ENCODE measurements at regions not wholly inside any gene's neighbourhood (a gene's known extent, or its start where the extent isn't known, plus 50 kb on each side); places are given as distances from the start of the nearest gene placed in this dataset.

- no peaks in the 10 kb centered on the region for H3K4me1 ChIP-seq
- H3K27me3 ChIP-seq, result no peaks in the 10 kb centered on the region
- H3K9me3 ChIP-seq, result no peaks in the 10 kb centered on the region
- no peak for TF ChIP-seq EP300 (IDR thresholded peaks at IDR 0.05)
- no peak for TF ChIP-seq POLR2AphosphoS5 (IDR thresholded peaks at IDR 0.05)
- TF ChIP-seq POLR2A (IDR thresholded peaks at IDR 0.05; ENCODE audit: low read depth), result no peak
- TF ChIP-seq CTCF (IDR thresholded peaks at IDR 0.05), result no peak
- 39% methylated on average over 1 of the region's 1 CpG for WGBS
- intact Hi-C loops (cut with DNase I), result no loop called here
- no peaks in the 10 kb centered on the region for H3K36me3 ChIP-seq
- H3K27ac ChIP-seq (replicated peaks in 1 of 4), result no peak overlapping the region
- no peak for DNase-seq (ENCODE audit: extremely low spot score)
- no peak overlapping the region for H3K4me3 ChIP-seq
Measured at GRCh38 chr4:32102896-32103295, 1382.7 kb downstream of the PCDH7 start.

- Histone ChIP-seq H3K4me1 (no peaks in the 10 kb centered on the region), H3K27ac (replicated peaks in 1 of 4) (no peak overlapping the region), H3K36me3 (no peaks in the 10 kb centered on the region), H3K27me3 (no peaks in the 10 kb centered on the region), H3K4me3 (no peak overlapping the region), H3K9me3 (no peaks in the 10 kb centered on the region)
- WGBS, result 82% methylated on average over 3 of the region's 3 CpGs
- DNase-seq (ENCODE audit: extremely low spot score), result no peak
- no peak for TF ChIP-seq POLR2AphosphoS5 (IDR thresholded peaks at IDR 0.05)
- TF ChIP-seq EP300 (IDR thresholded peaks at IDR 0.05), result no peak
- TF ChIP-seq CTCF (IDR thresholded peaks at IDR 0.05), result no peak
- TF ChIP-seq POLR2A (IDR thresholded peaks at IDR 0.05; ENCODE audit: low read depth), result no peak
- intact Hi-C loops (cut with DNase I), result no loop called here
Measured at GRCh38 chr4:32106767-32107166, 1386.6 kb downstream of the PCDH7 start.

- Histone ChIP-seq H3K27me3 (no peaks in the 10 kb centered on the region), H3K27ac (replicated peaks in 1 of 4) (no peak overlapping the region), H3K9me3 (no peaks in the 10 kb centered on the region), H3K4me1 (no peaks in the 10 kb centered on the region), H3K36me3 (no peaks in the 10 kb centered on the region), H3K4me3 (no peak overlapping the region)
- no peak for DNase-seq (ENCODE audit: extremely low spot score)
- intact Hi-C loops (cut with DNase I), result no loop called here
- no peak for TF ChIP-seq CTCF (IDR thresholded peaks at IDR 0.05)
- TF ChIP-seq EP300 (IDR thresholded peaks at IDR 0.05), result no peak
- no peak for TF ChIP-seq POLR2AphosphoS5 (IDR thresholded peaks at IDR 0.05)
- no peak for TF ChIP-seq POLR2A (IDR thresholded peaks at IDR 0.05; ENCODE audit: low read depth)
Measured at GRCh38 chr4:32112891-32113290, 1392.7 kb downstream of the PCDH7 start.

- Histone ChIP-seq H3K4me3 (no peak overlapping the region), H3K27me3 (no peaks in the 10 kb centered on the region), H3K36me3 (no peaks in the 10 kb centered on the region), H3K4me1 (no peaks in the 10 kb centered on the region), H3K9me3 (no peaks in the 10 kb centered on the region), H3K27ac (replicated peaks in 1 of 4) (no peak overlapping the region)
- WGBS, result 74% methylated on average over 3 of the region's 3 CpGs
- DNase-seq (ENCODE audit: extremely low spot score), result no peak
- TF ChIP-seq EP300 (IDR thresholded peaks at IDR 0.05), result no peak
- TF ChIP-seq POLR2AphosphoS5 (IDR thresholded peaks at IDR 0.05), result no peak
- TF ChIP-seq POLR2A (IDR thresholded peaks at IDR 0.05; ENCODE audit: low read depth), result no peak
- TF ChIP-seq CTCF (IDR thresholded peaks at IDR 0.05), result no peak
- intact Hi-C loops (cut with DNase I), result no loop called here
Measured at GRCh38 chr4:32117693-32118092, 1397.5 kb downstream of the PCDH7 start.

GRCh38 chr4:32119907-32120306 lies 1399.7 kb downstream of the PCDH7 start:
- WGBS, result 95% methylated on average over 1 of the region's 1 CpG
- H3K36me3 ChIP-seq, result no peaks in the 10 kb centered on the region

More at GRCh38 chr4:32119907-32120306, 1399.7 kb downstream of the PCDH7 start:
- no peak for DNase-seq (ENCODE audit: extremely low spot score)
- Histone ChIP-seq H3K27me3 (no peaks in the 10 kb centered on the region), H3K4me3 (no peak overlapping the region), H3K4me1 (no peaks in the 10 kb centered on the region), H3K9me3 (no peaks in the 10 kb centered on the region), H3K27ac (replicated peaks in 1 of 4) (no peak overlapping the region)
- TF ChIP-seq EP300 (IDR thresholded peaks at IDR 0.05), result no peak
- no peak for TF ChIP-seq POLR2AphosphoS5 (IDR thresholded peaks at IDR 0.05)
- no peak for TF ChIP-seq CTCF (IDR thresholded peaks at IDR 0.05)
- TF ChIP-seq POLR2A (IDR thresholded peaks at IDR 0.05; ENCODE audit: low read depth), result no peak
- intact Hi-C loops (cut with DNase I), result no loop called here
